ENCODE measurements at regions not wholly inside any gene's neighbourhood (a gene's known extent, or its start where the extent isn't known, plus 50 kb on each side); places are given as distances from the start of the nearest gene placed in this dataset.

DNA sequence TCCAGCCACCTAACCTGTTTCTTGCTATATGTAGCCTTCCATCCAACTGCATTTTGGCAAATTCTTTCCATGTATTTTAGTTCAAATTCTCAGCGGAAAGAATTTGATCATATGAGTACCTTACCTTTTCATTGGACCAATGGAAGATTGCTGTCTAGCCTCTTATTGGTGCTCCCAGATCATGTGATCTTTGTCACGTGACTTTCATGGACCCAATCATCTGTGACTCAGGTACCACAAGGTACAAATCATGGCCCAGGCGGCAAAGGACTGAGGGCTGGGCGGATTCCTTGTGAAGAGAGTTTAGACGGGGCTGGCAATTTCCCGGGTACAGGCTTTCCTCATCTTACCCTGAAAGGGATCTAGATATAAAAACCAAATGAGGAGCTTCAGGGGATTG is 85.9 kb upstream of the TBX20 start:
- DNase-seq (ENCODE audit: low spot score): no peak

DNA sequence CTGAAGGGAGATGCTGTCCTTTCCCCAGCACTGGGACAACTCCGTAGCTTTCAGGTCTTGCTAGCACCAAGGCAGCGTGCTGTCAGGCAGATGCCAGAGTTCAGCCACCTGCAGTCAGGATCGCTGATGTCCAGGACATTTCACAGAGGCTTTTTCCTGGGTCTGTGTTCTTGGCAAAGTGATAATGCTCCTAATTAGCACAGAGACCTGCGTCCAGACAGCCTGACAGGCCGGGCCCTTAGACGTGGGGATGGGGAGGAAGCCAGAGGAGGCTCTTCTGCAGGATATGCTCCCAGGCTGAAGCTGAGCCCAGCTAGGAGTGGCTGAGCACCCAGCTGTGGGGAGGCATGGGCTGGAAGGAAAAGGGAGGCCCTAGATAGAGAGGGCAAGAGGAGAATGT is 82.5 kb upstream of the TBX20 start:
- DNase-seq (ENCODE audit: low spot score): no peak

- DNase-seq (ENCODE audit: low spot score): no peak
Observed at GRCh38 chr7:35334506-35334905, 80.6 kb upstream of the TBX20 start.

GRCh38 chr7:35333265-35333664 is 79.4 kb upstream of the TBX20 start:
- no peak for DNase-seq (ENCODE audit: low spot score)

DNA sequence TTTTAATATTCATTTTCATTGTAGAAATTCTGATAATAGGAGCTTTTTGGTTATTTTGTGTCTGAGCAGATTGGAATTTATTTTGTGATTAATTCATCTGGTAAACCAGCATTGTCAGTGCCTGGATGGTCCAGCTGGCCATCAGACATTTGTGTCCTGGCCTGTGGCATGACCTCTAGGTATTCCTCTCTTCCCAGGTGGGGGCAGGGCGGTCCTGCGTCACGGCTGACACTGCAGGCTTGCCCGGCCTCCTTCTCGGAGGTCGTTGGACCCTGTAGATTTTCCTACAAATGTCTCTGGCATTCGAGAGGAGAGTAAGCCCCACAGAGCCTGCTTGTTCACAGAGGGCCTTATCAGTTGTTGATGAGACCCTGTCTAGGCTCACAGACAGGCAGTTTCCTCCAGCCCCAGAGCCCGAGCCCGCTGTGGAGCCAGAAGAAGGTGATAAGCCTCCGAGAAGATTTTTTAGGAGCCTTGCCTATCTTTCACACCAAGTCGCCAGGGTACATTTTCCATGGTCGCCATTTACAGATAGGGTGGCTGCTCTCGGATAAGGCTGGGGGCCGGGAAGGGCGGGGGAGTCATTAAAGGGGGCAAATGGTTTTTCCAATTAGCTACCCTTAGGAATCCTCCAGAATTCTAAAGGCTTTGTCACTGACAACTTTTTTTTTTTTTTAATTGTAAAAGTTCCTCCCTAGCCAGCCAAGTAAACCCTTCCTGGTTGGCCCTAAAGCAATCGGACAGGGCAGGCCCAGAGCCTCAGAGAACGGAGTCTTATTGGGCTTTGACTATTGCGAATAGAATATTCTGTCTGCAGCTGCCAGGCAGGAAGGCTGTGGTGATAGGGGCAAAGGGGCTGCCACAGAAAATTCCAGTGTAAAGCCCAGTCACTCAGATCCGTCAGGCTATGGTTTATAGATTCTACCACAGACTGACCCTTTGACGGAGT is 78.1 kb upstream of the TBX20 start:
- no peak for DNase-seq (ENCODE audit: low spot score)

DNA sequence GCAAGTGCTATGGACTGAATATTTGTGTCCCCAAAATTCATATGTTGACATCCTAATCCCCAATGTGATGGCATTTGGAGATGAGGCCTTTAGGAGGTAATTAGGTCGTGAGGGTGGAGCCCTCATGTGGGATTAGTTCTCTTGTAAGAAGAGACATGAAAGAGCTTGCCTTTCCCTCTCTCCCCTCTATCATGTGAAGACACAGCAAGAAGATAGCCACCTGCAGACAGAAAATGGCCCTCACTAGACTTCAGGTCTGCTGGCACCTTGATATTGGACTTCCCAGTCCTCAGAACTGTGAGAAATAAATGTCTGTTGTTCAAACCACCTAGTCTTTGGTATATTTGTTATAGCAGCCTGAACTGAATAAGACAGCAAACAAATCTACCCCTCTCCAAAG is 75.1 kb upstream of the TBX20 start:
- DNase-seq (ENCODE audit: low spot score): no peak

GRCh38 chr7:35319606-35320005 is 65.7 kb upstream of the TBX20 start:
- DNase-seq (ENCODE audit: low spot score): no peak

GRCh38 chr7:35316549-35316948 is 62.6 kb upstream of the TBX20 start:
- no peak for DNase-seq (ENCODE audit: low spot score)

GRCh38 chr7:35315517-35315916 is 61.6 kb upstream of the TBX20 start:
- no peak for DNase-seq (ENCODE audit: low spot score)

- no peak for DNase-seq (ENCODE audit: low spot score)
Observed at GRCh38 chr7:35314354-35314753, 60.5 kb upstream of the TBX20 start.

DNA sequence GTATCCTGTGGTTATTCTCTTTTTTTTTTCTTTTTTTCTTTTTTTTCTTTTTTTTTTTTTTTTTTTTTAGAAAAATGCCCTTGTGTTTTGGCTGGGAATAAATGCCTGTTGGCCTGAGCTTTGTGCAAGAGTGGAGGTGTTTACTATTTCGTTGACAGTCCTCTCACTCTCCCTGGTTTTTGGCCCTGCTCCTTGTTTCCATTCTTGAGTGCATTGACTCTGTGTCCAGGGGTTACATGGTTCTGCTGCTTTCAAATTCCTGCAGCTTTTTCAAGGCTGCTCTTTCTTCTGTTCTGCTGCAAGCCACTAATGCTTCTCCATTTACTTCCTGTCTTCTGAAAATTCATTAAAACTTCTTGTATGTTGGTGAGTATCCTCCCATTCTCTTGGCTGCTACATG is 59.7 kb upstream of the TBX20 start:
- DNase-seq (ENCODE audit: low spot score): no peak

Data from H4 (cell line).